ENCODE measurements at regions not wholly inside any gene's neighbourhood (a gene's known extent, or its start where the extent isn't known, plus 50 kb on each side); places are given as distances from the start of the nearest gene placed in this dataset.

DNA sequence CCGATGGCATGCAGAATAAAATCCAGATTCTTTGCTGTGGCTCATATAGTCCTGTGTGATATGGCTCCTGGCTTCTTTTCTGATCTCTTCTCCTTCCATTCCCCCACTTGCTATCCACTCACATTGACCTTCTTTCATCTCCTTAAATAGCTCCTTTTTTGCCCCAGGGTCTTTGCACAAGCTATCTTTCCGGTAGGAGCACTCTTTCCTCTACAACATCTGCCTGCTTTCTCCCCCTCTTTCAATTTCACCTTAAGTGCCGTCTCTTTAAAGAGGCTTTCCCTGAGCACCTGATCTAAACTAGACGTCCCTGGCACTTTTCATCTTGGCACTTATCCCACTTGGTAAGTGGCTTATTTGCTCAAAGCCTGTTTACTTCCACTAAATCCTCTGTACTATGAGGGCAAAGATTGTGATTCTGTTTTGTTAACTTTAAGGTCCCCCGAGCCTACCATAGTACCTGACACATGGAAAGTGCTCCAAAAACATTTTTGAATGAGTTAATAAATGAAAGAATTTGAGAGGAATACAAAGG, 323.3 kb upstream of the TLE3 start:
- DNase-seq, result no peak

DNA sequence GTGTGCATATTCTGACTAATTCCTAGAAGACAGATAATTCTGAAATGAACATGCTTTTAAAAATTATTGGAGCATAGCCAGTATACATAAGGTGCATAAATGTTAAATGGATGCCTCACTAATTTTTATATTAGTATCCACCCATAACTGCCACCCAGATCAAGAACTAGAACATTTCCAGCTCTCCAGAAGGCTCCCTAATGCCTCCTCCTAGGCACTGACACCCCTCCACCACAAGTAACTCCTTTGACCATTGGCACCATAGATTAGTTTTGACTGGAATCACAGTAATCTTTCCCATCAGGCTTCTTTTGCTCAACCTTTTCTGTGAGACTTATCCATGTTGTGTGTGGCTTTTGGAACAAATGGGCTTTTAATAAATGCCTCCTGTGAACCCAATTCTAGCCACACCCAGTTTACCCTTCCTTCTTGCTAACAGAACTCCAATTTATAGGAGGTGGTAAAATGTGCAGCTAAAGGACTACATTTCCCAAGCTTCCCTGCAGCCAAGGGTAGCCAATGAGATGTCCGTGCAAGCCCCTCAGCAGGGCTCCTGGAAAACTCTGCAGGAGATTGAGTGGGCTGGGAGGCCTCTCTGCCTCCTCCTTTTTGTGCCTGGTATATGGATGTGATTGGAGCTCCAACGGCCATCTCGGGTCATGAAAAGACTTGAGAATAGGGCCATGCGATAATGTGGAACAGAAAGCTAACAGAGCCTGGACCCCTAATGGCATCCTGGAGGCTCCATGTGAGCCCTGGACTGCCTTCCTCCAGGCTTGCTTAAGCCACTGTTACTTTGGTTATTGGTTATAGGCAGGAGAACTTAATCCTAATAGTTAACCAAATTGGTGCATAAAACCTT, 322.6 kb upstream of the TLE3 start:
- DNase-seq, result no peak

DNA sequence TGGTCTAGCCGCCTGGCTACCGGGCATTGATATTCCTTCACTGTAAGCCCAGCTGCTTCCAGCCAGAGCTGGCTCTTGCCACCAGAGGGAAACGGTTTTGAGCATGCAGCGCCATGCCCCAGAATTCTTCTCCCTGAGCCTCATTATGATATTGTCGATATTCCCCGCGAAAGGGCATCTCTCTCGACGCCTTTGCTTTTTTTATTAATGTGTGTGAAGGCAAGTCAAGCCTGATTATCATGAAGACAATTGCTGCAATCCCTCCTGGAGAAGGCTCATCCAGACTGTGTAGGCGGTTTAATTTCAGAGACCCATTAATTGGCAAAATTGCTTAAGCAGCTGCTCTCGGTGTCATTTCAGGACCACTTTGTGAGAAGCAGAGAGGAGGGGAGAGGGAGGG, 321.2 kb upstream of the TLE3 start:
- no peak for DNase-seq

DNA sequence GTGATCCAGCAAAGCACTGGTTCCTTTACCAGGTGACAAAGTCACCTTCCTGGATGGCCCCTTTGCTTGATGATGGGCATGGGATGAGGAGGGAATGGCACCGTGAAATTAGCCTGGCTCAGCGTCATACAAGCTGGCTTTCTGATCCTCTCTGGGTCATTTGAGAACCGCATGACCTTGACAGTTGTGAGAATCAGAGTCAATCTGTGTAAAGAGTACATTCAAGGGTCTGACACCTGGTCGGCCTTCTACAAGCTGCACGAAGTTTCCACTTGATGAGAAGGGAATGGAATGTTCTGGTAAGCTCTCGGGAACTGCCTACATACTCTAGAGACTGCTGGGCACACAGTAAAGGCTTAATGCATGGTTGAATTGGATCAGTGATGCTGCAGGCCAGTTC, 319.8 kb upstream of the TLE3 start:
- no peak for DNase-seq

DNA sequence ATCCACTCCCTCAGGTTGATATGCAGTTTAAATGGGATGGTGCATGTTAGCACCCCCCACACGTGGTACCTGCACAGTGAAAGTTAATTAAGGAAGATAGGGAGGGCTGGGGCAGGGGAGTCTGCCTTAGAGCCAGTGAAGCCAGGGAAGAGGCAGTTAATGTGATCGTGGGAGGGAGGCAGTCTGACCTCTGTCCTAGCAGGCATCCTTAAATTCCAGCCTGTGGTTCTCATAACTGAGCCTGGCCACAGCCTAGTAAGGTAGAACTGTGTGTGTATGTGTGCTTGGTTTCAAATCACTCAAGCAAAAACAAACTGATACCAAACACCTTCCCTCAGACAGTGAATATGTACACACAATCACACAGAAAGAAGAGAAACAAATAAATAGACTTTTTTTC, 319.1 kb upstream of the TLE3 start:
- no peak for DNase-seq

DNA sequence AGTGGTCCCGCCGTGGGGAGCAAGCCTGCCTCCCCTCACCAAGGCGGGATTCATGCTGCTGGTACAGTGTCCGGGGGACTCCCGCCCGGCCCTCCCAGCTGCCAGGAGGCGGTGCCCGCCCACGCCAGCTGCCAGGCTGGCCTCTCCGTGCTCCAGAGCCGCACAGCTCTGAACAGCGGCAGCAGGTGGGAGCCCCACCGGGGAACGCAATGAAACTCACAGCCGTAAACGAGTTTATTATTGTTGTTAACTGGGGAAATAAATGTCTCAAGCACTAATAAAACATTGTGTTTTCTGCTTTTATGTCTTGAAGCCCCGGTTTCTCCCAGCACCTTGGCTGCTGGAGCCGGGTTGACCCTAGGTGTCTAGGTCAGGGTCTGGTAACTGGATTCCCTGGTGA, 317.7 kb upstream of the TLE3 start:
- no peak for DNase-seq

DNA sequence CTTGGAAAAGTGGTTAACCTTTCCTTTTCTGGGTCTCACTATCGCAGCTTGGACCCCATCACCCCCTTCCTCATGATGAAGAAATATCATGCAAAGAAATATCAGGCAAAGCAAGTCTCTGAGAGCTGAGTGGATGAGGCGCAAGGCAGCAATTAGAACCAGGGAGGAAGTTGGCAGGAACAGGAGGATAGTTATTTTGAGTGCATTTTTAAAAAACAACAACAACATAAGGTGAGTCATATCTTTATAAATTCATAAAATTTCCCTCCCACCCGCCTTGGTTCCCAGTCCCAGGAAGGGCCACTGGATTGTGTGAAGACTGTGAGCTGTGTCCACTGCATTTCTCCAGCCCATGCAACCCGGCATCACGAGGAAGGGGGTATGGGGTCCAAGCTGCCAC, 316.9 kb upstream of the TLE3 start:
- no peak for DNase-seq

DNA sequence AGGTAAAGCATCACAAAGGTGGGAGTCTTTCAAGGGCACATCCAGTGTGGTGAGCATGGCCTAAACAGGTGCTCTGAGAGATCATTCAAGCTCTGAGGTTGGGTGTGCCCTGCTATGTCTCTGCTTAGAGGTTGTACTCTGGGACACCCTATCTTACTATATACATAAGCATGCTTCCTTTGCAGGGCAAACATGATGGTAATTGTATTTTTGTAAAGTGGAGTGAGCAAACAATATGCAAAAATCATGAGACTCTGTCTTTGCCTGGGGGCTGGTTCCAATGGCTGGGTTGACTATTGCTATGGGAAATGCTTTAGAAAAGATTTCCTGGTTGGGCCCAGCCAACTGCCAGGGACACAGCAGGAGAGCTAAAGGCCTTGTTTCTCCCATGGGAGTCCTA, 315.1 kb upstream of the TLE3 start:
- no peak for DNase-seq

DNA sequence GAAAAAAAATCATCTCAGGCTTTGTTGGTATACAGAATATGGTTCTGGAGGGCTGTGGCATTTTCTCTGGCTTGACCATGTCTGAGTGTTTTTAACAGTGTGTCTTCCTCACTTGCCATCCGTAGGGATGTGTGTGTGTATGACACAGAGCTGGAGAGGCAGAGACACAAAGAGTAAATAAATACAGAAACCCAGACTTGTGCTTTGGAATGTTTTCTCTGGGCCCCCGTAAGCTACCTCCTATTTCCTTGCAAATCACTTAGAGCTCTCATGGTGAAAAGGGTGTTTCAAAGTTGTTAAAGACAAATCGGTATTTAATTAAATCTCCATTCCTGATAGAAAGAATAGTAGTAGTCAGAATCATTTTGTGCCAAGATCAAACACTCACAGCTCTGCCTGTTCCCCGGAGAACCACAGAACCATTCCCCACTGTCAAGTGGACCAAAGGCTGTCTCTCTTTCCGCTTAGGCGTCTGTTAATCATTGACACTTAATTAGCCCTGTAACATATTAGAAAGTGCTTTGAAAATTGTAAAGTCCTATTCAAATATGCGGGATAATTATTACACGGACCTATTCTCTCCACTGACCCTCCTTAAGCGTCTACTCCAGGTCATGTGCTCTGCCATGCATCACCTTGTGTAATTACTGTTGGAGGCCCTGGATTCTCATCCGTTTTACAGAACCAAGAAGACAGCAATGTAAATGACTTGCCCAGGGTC, 313.6 kb upstream of the TLE3 start:
- no peak for DNase-seq

DNA sequence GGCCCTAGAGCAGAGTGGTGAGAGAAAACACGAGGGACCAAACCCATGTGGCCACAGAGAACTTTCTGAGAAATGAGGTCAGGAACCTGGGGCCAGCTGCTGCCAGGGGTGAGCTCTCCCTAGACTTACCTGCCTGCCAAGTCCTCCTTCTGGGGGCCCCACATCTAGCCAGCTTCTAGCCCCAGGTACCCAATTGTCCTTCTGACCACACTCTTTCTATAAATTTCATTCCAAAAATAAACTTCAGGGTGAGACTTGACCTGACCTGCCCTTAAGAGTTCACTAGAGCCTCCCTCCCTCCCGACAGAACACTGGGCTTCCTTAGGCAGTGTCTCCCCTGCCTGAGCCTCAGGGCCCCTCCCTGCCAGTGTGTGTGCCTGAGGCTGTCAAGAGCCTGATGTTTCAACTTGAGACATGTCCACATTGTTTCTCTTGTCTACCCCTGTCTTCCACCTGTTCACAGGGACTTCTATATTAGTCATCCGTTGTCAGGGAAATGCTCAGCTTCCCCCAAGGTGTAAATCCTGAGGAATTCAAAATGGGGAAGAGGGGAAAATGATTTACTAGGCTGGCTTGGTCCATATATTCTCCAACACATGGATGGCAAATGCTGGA, 312.8 kb upstream of the TLE3 start:
- DNase-seq, result no peak

DNA sequence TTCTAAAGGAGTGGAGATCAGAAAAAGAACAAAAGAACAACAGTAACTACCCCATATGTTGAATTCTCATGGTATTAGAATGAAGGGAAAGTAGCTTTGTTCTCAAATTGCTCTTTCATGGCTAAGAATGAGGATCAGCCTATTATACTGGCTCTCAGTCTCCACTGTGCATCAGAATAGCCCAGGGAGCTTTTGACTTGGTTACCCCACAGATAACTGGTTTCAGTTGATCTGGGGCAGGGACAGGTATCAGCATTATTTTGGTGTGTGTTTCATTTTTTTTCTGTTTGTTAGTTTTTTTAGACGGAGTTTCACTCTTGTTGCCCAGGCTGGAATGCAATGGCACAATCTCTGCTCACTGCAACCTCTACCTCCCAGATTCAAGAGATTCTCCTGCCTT, 311.7 kb upstream of the TLE3 start:
- no peak for DNase-seq

DNA sequence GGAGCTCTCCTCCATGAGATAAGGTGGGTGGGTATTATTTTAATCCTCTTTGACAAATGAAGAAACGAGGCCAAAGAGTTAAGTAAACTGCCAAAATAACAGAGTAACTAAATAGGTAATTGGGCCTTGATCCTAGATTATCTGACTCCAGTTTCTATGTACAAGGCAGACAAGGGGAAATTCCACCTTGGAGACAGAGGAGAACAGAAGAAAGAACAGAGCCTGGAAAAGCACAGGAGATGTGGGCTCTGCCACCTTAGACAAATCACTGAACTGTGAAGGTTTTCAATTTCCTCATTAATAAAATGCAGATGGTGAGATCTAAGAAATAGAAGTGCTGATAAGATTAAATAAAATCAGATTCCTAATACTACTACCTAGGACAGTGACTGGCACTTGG, 310.2 kb upstream of the TLE3 start:
- no peak for DNase-seq

DNA sequence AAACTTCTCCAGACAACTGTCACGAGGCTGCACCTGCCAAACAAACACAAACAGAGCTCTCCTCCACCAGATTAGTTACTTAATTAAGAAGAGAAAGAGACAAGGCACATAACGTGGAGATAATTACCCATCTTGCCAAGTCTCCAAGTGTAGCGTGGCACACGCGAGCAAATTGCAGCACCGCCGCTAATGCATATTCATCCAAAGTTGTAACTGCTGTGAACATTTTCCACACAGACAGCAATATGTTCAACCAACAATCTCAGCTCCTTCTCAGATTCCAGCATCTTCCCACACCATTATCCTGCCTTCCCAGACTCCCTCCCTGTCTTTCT, 309.6 kb upstream of the TLE3 start:
- no peak for DNase-seq

DNA sequence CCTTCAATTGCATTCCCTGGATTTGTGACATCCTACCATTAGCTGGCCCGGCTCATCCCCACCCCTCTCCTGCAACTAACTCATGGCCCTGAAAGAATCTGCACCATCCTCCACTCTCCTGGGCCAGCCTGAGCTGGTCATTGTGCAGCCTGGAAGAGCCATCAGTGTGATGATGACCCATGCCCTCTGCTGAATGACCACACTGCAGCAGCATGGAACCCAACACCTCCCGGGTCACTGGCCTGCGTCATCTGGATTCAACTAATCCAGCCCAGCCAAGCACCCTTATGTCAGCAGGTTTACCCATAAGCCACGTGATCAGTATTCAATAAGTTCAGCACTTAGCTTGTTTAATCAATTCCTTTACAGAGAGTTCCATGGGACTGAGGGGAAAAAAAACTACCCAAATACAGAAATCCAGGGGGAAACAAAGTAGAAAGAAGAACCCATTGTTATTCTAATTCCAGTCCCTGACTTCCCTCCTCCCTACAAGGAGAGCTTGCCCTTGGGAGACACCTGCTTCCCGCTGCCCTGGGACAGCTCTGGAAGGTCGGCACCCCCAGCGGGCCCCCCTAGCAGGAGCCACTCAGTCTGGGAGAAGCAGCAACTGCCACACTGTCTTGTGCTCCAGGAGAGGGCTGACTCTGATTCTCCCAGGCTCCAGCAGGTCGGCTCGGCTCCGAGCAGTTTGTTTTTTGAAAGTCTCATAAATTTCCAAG, 309.1 kb upstream of the TLE3 start:
- no peak for DNase-seq

DNA sequence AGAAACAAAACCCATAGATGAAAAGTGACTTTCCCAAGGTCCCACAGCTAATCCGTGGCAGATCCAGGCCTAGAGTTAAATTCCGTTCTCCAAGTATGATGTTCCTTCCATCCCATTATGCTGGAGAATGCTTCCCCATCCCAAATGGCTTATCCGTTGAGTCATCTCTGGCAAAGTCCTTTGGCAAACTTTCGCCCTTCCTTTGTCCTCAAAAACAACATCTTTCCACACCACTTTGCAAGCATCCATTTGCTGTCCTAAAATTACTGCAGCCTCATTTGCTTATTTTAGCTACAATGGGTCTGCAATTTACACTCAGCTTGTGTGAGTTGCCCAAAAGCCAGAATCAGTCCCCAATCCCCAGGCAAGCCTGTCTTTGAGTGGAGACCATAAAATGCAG, 304.0 kb upstream of the TLE3 start:
- no peak for DNase-seq

DNA sequence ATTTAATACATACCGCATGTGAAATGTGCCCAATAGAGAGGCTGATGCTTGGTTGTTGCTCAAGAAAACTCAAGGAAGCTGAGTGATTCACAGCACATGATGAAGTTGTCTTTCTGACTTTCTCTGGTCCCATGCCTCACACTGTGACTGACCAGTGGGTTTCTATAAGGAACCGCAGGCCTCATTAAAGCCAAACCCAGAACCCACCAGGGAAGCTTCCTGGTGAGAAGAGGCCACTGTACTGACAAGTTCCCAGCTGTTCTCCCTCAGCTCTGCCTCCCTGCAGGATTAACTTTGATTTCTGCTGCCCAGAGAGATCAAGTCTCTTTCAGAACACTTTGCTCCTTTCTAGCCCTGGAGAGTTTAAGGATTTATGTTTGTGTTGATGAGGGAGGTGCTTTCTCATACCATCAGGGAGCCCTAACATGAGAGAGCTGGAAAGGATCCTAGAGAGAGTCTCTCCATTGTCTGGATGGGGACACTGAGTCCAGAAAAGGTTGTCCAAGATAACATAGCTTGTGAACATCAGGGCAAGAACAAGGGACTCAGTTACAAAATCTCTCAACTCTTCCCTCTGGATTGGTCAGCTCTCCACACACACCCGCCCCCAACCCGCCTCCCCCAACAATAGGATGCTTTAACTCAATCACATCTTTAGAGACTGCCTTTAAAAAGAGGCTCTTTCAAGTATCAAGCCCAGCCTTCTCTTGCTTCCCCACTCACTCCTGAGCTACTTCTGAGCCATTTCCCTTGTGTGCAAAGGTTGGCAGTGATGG, 303.2 kb upstream of the TLE3 start:
- no peak for DNase-seq

DNA sequence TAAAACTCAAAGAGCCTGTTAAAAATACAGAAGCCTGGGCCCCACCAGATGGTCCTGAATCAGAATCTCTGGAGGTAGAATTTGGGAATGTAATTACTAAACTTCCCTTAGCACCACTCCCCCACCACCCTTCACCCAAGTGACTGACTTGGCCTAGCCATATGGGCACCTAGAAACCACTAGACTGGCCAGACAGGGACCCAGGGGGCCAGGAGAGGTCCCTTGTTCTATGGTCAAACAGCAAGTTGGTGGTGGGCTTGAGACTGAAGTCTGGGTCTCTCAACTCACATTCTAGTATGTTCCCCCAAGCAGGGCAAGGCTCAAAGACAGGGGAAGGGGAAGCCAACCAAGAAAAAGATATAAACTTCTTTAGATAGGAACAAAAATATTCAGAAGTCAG, 301.5 kb upstream of the TLE3 start:
- DNase-seq, result no peak

DNA sequence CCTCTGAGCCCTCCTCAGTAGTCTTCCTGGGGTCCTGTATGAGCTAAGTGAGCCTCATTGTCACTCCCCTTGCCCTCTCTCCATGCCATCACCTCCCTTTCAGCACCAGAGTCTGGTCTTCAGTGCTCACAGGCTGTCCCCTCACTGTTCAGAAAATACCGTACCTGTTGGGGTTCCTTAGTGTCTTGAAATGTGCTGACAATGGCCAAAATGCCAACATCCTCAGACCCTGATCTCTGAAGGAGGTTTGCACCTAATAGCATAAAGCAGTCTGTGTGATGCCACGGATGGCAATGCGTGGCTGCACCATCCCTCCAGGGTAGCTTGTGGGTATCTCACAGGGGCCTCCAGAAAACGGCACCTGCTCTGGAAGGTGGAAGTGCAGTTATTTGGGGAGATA, 301.0 kb upstream of the TLE3 start:
- DNase-seq, result no peak

DNA sequence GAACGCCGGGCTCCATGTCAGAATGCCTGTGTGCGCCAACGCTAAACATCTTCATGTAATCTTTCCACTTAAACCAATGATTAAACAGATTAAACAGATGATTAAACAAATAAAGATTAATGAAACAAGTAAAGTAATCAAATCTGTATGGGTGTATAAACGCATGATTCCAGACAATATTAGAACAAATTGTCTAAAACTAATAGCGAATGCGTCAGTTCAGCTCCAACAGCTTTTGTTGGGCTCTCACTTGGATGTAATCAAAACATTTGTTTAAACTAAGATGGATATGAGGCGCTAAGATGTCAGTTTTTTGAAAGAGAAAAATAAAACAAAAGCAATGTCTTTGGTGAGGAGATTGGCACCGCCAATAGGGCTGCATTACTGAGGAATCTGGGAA, 299.1 kb upstream of the TLE3 start:
- no peak for DNase-seq

DNA sequence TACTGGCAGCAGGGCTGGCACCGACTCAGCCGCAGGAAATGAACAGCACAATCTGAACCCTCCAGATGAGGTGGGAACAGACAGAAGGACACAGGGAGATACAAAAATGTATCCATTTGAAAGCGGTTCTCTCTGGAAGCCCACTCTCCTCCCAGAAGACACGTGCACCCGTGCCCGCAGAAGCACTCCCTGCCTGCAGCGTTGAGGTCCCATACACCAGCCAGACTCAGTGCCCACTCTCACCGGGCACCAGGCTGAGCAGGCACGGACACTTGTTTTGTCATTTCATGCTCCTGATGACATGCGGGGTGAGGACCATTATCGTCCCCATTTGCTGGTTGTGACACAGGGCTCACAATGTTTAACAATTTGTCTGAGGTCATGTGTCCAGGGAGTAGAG, 297.4 kb upstream of the TLE3 start:
- DNase-seq, result no peak

DNA sequence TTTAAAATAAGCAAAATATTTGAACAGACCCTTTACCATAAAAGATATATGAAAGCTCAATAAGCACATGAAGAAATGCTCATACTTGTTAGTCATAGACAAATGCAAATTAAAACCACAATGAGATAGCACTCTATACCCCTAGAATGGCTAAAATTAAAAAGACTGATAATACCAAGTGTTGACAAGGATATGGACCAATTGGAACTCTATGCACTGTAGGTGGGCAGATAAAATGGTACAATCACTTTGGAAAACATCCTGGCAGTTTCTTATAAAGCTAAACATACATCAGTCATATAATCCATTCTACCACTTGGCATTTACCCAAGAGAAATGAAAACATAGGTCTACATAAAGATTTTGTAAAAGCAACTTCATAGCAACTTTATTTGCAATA, 293.0 kb upstream of the TLE3 start:
- DNase-seq, result no peak

DNA sequence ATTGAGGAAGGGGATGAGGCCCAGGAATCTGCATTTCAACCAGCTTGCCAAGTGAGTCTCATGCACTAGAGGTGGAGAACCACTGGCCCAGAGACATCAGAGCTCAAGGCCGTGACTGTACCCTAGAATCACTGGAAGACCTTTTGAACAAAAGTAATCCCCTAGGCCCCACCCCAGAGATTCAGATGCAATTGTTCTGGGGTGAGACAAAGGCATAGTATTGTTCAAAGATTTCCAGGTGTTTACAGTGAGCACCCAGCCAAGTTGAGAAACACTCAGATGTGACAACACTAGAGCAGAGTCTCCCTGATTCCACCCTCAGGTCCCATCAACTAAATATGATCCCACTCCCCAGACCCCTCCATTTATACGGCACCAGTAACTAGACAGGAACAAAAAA, 290.3 kb upstream of the TLE3 start:
- DNase-seq, result no peak

DNA sequence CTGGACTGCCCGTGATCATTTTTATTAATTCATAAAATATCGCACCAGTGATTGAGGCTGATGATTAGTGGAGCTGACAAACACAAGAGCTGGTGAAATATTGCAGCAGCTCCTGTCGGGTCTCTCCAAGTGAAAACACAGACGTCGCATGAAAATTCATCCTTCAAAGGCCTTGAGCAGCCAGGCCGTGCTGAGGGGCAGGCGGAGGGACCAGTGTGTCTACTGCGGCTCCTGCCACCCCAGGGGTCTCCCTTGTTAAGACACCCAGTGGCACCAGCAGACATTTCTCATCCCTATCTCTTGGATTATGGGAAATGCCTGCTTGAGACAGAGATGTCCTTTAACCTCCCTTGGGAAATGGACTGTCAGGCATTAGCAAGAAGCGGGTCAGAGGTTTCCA, 289.4 kb upstream of the TLE3 start:
- no peak for DNase-seq
